Forelimb muscle (tissue), 1 donor: ENCODE measurements at regions not wholly inside any gene's neighbourhood (a gene's known extent, or its start where the extent isn't known, plus 50 kb on each side); places are given as distances from the start of the nearest gene placed in this dataset.
"Not testable (repeated sequence)": the region's sequence is repeated elsewhere in the genome, so short reads cannot be mapped to it uniquely, and the experiment has no call there.

Experiments
- DNase-seq: peaks from one replicate; pipeline ENCODE4 v3.0.0-alpha.2; 2013; ENCODE audit warnings: low read depth

- DNase-seq: no peak
Measured at GRCh38 chrX:16319929-16320328, 152.6 kb downstream of the MAGEB17 start.

GRCh38 chrX:16320765-16321355, 153.6 kb downstream of the MAGEB17 start:
- no peak for DNase-seq

- DNase-seq: no peak
Measured at GRCh38 chrX:16333453-16333852, 166.2 kb downstream of the MAGEB17 start.

- no peak for DNase-seq
Measured at GRCh38 chrX:16335181-16335580, 167.9 kb downstream of the MAGEB17 start.

- peak; percentile 2 for DNase-seq
Measured at GRCh38 chrX:16347968-16348670, 180.8 kb downstream of the MAGEB17 start.

- no peak for DNase-seq
Measured at GRCh38 chrX:16357902-16358301, 190.6 kb downstream of the MAGEB17 start.

- not testable (repeated sequence) for DNase-seq
Measured at GRCh38 chrX:16360056-16360455, 192.8 kb downstream of the MAGEB17 start.

GRCh38 chrX:16368696-16369095, 201.4 kb downstream of the MAGEB17 start:
- DNase-seq: no peak

- no peak for DNase-seq
Measured at GRCh38 chrX:16376056-16376455, 208.8 kb downstream of the MAGEB17 start.

- no peak for DNase-seq
Measured at GRCh38 chrX:16386126-16386525, 218.8 kb downstream of the MAGEB17 start.

- no peak for DNase-seq
Measured at GRCh38 chrX:16392597-16392996, 225.3 kb downstream of the MAGEB17 start.

GRCh38 chrX:16394290-16394689, 227.0 kb downstream of the MAGEB17 start:
- no peak for DNase-seq

GRCh38 chrX:16403808-16404207, 236.5 kb downstream of the MAGEB17 start:
- DNase-seq: no peak

GRCh38 chrX:16416588-16416987, 233.4 kb upstream of the S100G start:
- DNase-seq: no peak

GRCh38 chrX:16418650-16419049, 231.3 kb upstream of the S100G start:
- peak; percentile 6 for DNase-seq

GRCh38 chrX:16427668-16428067, 222.3 kb upstream of the S100G start:
- DNase-seq: no peak

GRCh38 chrX:16429406-16429805, 220.6 kb upstream of the S100G start:
- no peak for DNase-seq

- DNase-seq: no peak
Measured at GRCh38 chrX:16431266-16431665, 218.7 kb upstream of the S100G start.

GRCh38 chrX:16433021-16433420, 216.9 kb upstream of the S100G start:
- DNase-seq: no peak

GRCh38 chrX:16435399-16435986, 214.5 kb upstream of the S100G start:
- DNase-seq: no peak

- peak; percentile 11 for DNase-seq
Measured at GRCh38 chrX:16436348-16437188, 213.4 kb upstream of the S100G start.

- no peak for DNase-seq
Measured at GRCh38 chrX:16440446-16440845, 209.5 kb upstream of the S100G start.
